ENCODE measurements at regions not wholly inside any gene's neighbourhood (a gene's known extent, or its start where the extent isn't known, plus 50 kb on each side); places are given as distances from the start of the nearest gene placed in this dataset.

DNA sequence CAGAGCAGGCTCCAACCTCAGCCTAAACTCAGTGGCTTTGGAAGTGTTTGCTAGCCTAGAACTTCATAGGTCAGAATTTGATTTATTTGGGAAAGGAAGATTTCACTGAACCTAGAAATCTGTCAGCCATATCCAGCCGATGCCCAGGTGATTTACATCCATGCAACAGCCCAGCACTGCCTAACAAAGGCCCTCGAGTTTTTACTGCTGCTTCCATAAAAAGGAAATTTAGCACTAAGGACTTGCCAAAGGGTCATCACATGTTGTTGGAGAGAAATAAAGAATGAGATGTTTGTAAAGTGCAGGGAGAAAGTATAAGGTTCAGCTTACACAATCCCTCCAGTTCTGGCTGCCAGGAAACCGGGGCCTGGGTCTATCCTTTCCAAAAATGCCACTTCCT is 614.2 kb downstream of the BCL11A start:
- Histone ChIP-seq H3K4me3 (replicated peaks; ENCODE audit: insufficient read depth, low read length) (no peak overlapping the region), H3K27me3 (ENCODE audit: insufficient read depth, poor library complexity, severe bottlenecking) (no peaks in the 10 kb centered on the region), H3K27ac (replicated peaks) (no peak overlapping the region)
- TF ChIP-seq POLR2AphosphoS5 (IDR thresholded peaks at IDR 0.05; ENCODE audit: low read depth) (no peak), SPI1 (IDR thresholded peaks at IDR 0.05; ENCODE audit: borderline replicate concordance, low read depth) (no peak), GABPA (IDR thresholded peaks at IDR 0.05; ENCODE audit: low read depth) (no peak)
- TF ChIP-seq, protein P1, sequence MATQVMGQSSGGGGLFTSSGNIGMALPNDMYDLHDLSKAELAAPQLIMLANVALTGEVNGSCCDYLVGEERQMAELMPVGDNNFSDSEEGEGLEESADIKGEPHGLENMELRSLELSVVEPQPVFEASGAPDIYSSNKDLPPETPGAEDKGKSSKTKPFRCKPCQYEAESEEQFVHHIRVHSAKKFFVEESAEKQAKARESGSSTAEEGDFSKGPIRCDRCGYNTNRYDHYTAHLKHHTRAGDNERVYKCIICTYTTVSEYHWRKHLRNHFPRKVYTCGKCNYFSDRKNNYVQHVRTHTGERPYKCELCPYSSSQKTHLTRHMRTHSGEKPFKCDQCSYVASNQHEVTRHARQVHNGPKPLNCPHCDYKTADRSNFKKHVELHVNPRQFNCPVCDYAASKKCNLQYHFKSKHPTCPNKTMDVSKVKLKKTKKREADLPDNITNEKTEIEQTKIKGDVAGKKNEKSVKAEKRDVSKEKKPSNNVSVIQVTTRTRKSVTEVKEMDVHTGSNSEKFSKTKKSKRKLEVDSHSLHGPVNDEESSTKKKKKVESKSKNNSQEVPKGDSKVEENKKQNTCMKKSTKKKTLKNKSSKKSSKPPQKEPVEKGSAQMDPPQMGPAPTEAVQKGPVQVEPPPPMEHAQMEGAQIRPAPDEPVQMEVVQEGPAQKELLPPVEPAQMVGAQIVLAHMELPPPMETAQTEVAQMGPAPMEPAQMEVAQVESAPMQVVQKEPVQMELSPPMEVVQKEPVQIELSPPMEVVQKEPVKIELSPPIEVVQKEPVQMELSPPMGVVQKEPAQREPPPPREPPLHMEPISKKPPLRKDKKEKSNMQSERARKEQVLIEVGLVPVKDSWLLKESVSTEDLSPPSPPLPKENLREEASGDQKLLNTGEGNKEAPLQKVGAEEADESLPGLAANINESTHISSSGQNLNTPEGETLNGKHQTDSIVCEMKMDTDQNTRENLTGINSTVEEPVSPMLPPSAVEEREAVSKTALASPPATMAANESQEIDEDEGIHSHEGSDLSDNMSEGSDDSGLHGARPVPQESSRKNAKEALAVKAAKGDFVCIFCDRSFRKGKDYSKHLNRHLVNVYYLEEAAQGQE (IDR thresholded peaks at IDR 0.05; ENCODE audit: insufficient replicate concordance, low read depth): no peak
- DNase-seq (ENCODE audit: low read depth in 1 of 2, low spot score in 1 of 2): no peak

DNA sequence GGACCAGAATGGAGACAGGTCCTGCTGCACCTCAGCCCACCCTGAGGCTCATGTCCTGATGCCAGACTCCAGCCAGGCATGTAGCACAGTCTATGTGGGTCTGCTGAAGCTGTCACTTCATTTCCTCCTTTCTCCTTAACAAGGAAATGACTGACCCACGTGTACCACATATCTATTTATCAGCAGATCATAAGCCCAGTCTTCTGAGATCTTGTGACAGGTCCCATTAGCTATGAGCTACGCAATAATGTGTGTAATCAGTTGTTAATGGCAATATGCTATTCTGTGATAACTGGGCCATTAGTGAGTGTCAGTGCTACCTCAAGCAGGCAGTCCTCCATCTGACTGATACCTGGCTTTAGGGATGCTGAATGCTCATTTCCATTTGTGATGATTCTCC is 615.3 kb downstream of the BCL11A start:
- no peak overlapping the region for H3K27ac ChIP-seq (replicated peaks)
- DNase-seq (ENCODE audit: low read depth in 1 of 2, low spot score in 1 of 2): no peak
- TF ChIP-seq, protein P1 (IDR thresholded peaks at IDR 0.05; ENCODE audit: insufficient replicate concordance, low read depth): no peak
- TF ChIP-seq SPI1 (IDR thresholded peaks at IDR 0.05; ENCODE audit: borderline replicate concordance, low read depth): no peak
- TF ChIP-seq GABPA (IDR thresholded peaks at IDR 0.05; ENCODE audit: low read depth): no peak
- TF ChIP-seq, protein P2, sequence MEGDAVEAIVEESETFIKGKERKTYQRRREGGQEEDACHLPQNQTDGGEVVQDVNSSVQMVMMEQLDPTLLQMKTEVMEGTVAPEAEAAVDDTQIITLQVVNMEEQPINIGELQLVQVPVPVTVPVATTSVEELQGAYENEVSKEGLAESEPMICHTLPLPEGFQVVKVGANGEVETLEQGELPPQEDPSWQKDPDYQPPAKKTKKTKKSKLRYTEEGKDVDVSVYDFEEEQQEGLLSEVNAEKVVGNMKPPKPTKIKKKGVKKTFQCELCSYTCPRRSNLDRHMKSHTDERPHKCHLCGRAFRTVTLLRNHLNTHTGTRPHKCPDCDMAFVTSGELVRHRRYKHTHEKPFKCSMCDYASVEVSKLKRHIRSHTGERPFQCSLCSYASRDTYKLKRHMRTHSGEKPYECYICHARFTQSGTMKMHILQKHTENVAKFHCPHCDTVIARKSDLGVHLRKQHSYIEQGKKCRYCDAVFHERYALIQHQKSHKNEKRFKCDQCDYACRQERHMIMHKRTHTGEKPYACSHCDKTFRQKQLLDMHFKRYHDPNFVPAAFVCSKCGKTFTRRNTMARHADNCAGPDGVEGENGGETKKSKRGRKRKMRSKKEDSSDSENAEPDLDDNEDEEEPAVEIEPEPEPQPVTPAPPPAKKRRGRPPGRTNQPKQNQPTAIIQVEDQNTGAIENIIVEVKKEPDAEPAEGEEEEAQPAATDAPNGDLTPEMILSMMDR (IDR thresholded peaks at IDR 0.05; ENCODE audit: insufficient read depth, low read length): no peak
- no peak for TF ChIP-seq POLR2AphosphoS5 (IDR thresholded peaks at IDR 0.05; ENCODE audit: low read depth)
- H3K4me3 ChIP-seq (replicated peaks; ENCODE audit: insufficient read depth, low read length): no peak overlapping the region
- H3K27me3 ChIP-seq (ENCODE audit: insufficient read depth, poor library complexity, severe bottlenecking): no peaks in the 10 kb centered on the region

DNA sequence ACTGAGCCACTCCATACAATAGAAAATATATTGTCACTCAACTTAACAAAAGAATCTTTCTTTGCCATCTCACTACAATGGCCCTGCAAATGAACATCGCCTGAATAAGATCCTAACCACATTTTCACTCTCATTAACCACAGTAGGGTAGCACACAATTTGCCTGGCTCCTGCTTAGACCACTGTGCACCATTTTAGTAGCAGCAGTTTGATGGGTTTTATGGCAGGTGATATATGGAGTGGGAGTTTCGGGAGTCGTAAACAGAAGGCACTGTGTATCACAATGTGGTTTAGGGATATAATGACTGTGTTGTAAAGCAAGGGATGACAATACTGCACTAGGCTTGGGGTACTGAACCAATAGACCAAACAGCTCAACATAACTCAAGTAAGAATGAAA is 617.4 kb downstream of the BCL11A start:
- Histone ChIP-seq H3K4me3 (replicated peaks; ENCODE audit: insufficient read depth, low read length) (no peak overlapping the region), H3K27me3 (ENCODE audit: insufficient read depth, poor library complexity, severe bottlenecking) (no peaks in the 10 kb centered on the region), H3K27ac (replicated peaks) (no peak overlapping the region)
- no peak for TF ChIP-seq GABPA (IDR thresholded peaks at IDR 0.05; ENCODE audit: low read depth)
- TF ChIP-seq SPI1 (IDR thresholded peaks at IDR 0.05; ENCODE audit: borderline replicate concordance, low read depth): no peak
- TF ChIP-seq, protein P1 (IDR thresholded peaks at IDR 0.05; ENCODE audit: insufficient replicate concordance, low read depth): no peak
- no peak for TF ChIP-seq POLR2AphosphoS5 (IDR thresholded peaks at IDR 0.05; ENCODE audit: low read depth)
- TF ChIP-seq, protein P2 (IDR thresholded peaks at IDR 0.05; ENCODE audit: insufficient read depth, low read length): no peak
- no peak for DNase-seq (ENCODE audit: low read depth in 1 of 2, low spot score in 1 of 2)

Data from HL-60 (cell line).